SU-DHL-6 (cell line): ENCODE measurements at regions not wholly inside any gene's neighbourhood (a gene's known extent, or its start where the extent isn't known, plus 50 kb on each side); places are given as distances from the start of the nearest gene placed in this dataset.

Experiments
- EZH2phosphoT487 ChIP-seq: fragments of 200-600 bp; sonication (generic), shearing (Covaris generic); conservative IDR thresholded peaks from 2 replicates; pipeline ENCODE4 v1.6.1; 2018; ENCODE audit warnings: mild to moderate bottlenecking, antibody characterized with exemption, low read length, moderate library complexity, mixed read lengths
- TF ChIP-seq, protein P1 (sequence below): fragments of 200-600 bp; sonication (generic); IDR thresholded peaks from one replicate; pipeline ENCODE4 v1.5.1; 2017; ENCODE audit warnings: antibody characterized with exemption, mild to moderate bottlenecking, low read length, moderate library complexity; ENCODE audit not compliant: insufficient read depth, poor library complexity, severe bottlenecking

DNA sequence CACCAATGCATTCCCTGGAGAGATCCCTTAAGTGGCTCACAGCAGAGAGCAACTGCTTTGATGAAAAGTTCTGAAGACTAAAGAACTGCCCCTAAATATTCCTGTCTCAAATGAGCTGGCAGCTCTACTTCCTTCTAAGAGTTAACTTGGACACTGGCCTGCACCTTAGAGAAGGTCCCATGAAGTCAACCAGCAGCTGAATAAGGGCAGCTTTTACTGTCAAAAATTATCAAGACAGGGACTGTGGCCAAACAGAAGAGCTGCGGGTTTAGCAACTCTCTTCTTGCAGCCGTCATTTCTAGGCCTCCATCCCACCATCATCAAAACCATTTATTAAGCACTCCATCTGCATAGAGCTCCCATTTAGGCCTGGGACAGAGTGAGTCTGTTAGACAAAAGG is 491.1 kb upstream of the TSHZ3 start:
- TF ChIP-seq, protein P1, sequence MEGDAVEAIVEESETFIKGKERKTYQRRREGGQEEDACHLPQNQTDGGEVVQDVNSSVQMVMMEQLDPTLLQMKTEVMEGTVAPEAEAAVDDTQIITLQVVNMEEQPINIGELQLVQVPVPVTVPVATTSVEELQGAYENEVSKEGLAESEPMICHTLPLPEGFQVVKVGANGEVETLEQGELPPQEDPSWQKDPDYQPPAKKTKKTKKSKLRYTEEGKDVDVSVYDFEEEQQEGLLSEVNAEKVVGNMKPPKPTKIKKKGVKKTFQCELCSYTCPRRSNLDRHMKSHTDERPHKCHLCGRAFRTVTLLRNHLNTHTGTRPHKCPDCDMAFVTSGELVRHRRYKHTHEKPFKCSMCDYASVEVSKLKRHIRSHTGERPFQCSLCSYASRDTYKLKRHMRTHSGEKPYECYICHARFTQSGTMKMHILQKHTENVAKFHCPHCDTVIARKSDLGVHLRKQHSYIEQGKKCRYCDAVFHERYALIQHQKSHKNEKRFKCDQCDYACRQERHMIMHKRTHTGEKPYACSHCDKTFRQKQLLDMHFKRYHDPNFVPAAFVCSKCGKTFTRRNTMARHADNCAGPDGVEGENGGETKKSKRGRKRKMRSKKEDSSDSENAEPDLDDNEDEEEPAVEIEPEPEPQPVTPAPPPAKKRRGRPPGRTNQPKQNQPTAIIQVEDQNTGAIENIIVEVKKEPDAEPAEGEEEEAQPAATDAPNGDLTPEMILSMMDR, result no peak
- TF ChIP-seq EZH2phosphoT487, result no peak
